GM19240 (cell line): ENCODE measurements at regions not wholly inside any gene's neighbourhood (a gene's known extent, or its start where the extent isn't known, plus 50 kb on each side); places are given as distances from the start of the nearest gene placed in this dataset.
"Not testable (repeated sequence)": the region's sequence is repeated elsewhere in the genome, so short reads cannot be mapped to it uniquely, and the experiment has no call there.

Experiments
- DNase-seq: peaks from one replicate; pipeline ENCODE4 v3.0.0; 2011; ENCODE audit warnings: low spot score; ENCODE audit not compliant: insufficient read length

- no peak for DNase-seq
Observed at GRCh38 chr6:27183060-27183832, 64.3 kb upstream of the PRSS16 start.

GRCh38 chr6:27187231-27188060 lies 60.1 kb upstream of the PRSS16 start:
- no peak for DNase-seq

- peak; percentile 43 for DNase-seq
Observed at GRCh38 chr6:27188061-27188884, 59.2 kb upstream of the PRSS16 start.

GRCh38 chr6:27188885-27189418 lies 58.5 kb upstream of the PRSS16 start:
- no peak for DNase-seq

GRCh38 chr6:27190126-27190525 lies 57.4 kb upstream of the PRSS16 start:
- no peak for DNase-seq

- DNase-seq = not testable (repeated sequence)
Observed at GRCh38 chr6:27194453-27194852, 53.0 kb upstream of the PRSS16 start.

- not testable (repeated sequence) for DNase-seq
Observed at GRCh38 chr6:27195547-27195946, 52.0 kb upstream of the PRSS16 start.
